BLaER1 treated with 17β-estradiol and CSF1 and Interleukin-3, amounts not matched to agents 10 nM and 100 nM (cell line): ENCODE measurements at regions not wholly inside any gene's neighbourhood (a gene's known extent, or its start where the extent isn't known, plus 50 kb on each side); places are given as distances from the start of the nearest gene placed in this dataset.

Experiments
- H3K27ac ChIP-seq, 11 experiments: shearing (Covaris generic); formaldehyde crosslinking; 2 replicates each; pipeline ENCODE4 v1.8.1; 2022
- H3K27me3 ChIP-seq, 11 experiments: shearing (Covaris generic); formaldehyde crosslinking; 2 replicates each; pipeline ENCODE4 v1.8.1; 2022
- H3K36me3 ChIP-seq, 11 experiments: shearing (Covaris generic); formaldehyde crosslinking; 2 replicates each; pipeline ENCODE4 v1.8.1; 2022
- H3K4me1 ChIP-seq, 10 experiments: shearing (Covaris generic); formaldehyde crosslinking; 2 replicates each; pipeline ENCODE4 v1.8.1; 2022
- H3K4me2 ChIP-seq, 11 experiments: shearing (Covaris generic); formaldehyde crosslinking; 2 replicates each; pipeline ENCODE4 v1.8.1; 2022
- H3K4me3 ChIP-seq, 10 experiments: shearing (Covaris generic); formaldehyde crosslinking; 2 replicates each; pipeline ENCODE4 v1.8.1; 2022
- H3K9ac ChIP-seq, 11 experiments: shearing (Covaris generic); formaldehyde crosslinking; 2 replicates each; pipeline ENCODE4 v1.8.1; 2022
- H3K9me3 ChIP-seq, 11 experiments: shearing (Covaris generic); formaldehyde crosslinking; replicated peaks in 1 of 11; 2 replicates each; pipeline ENCODE4 v1.8.1; 2022
- H4K20me1 ChIP-seq, 11 experiments: shearing (Covaris generic); formaldehyde crosslinking; 2 replicates each; pipeline ENCODE4 v1.8.1; 2022
- Cebpa-rat ChIP-seq, 11 experiments: shearing (Covaris generic); IDR thresholded peaks; 2 replicates each; pipeline ENCODE4 v1.8.1; 2022

DNA sequence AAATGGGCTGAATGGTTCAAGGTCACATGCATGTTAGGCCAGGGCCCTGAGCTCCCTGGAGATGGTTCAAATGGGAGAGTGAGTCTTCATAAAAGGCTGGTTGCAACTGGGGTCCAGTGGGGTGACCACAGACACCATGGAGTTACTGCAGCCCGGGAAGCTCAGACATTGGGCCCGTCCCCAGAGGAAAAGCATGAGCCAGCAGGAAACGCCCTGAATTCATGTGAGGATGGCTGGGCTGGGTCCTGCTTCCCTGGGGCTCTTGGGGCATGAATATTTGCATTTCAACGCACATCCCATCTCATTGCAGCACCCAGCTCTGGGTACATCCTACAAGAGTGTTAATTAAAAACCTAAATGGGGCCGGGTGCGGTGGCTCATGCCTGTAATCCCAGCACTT is 549.0 kb downstream of the TCERG1L start:
- Histone ChIP-seq H3K4me2 (no peak overlapping the region), H3K4me1 (peaks cover 0 to 7% (median 2%) of the 10 kb centered on the region in 10 experiments; a peak in 10 of 20 replicates), H3K27ac (no peak overlapping the region), H3K9me3 (peaks cover 13 to 30% (median 22%) of the 10 kb centered on the region in 11 experiments), H3K9ac (no peak overlapping the region), H3K27me3 (no peaks in the 10 kb centered on the region), H3K36me3 (no peaks in the 10 kb centered on the region; a peak in 1 of 22 replicates), H4K20me1 (no peaks in the 10 kb centered on the region), H3K4me3 (no peak overlapping the region)
- TF ChIP-seq Cebpa-rat (IDR thresholded peaks at IDR 0.05): no peak

DNA sequence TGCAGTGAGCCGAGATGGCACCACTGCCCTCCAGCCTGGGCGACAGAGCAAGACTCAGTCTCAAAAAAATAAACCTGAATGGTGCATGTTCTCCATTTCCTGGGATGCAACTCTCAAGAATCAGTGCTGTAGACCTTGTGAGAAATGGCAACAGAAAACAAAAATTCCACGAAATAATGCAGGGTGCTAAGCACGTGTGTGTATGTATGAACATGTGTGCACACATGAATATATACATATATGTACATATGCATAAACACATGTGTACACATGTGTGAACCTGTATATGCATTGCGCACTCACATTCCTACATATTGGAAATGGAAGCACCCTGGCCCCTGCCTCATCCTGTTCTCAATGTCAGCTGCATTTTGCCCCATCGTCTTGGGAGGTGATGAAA is 548.5 kb downstream of the TCERG1L start:
- Histone ChIP-seq H3K36me3 (peaks cover 0 to 3% (median 0%) of the 10 kb centered on the region in 11 experiments; a peak in 2 of 22 replicates), H3K27me3 (no peaks in the 10 kb centered on the region), H3K4me2 (no peak overlapping the region), H4K20me1 (no peaks in the 10 kb centered on the region), H3K4me1 (peaks cover 0 to under 1% (median 0%) of the 10 kb centered on the region in 10 experiments; a peak in 1 of 20 replicates), H3K4me3 (no peak overlapping the region), H3K27ac (no peak overlapping the region), H3K9me3 (peaks cover 18 to 36% (median 28%) of the 10 kb centered on the region in 11 experiments), H3K9ac (no peak overlapping the region)
- TF ChIP-seq Cebpa-rat (IDR thresholded peaks at IDR 0.05): no peak

DNA sequence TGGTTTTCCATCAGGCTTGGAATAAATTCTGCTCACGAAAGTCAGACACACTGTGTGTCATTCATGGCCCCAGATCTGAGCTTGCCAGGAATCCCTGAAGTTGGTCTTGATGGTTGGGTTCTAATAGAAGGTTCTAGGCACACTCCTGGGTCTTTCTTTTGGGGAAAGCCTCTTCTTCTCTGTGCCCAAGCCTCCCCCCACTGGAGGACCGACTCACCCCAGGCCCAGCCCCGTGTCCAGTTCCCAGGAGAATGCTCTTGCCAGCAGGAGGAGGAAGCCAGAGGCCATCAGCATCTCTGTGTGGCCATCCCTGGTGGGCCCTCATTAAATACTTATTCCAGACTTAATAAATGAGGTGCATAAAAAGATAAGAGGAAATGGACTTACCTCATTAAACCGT is 548.0 kb downstream of the TCERG1L start:
- no peak for TF ChIP-seq Cebpa-rat (IDR thresholded peaks at IDR 0.05)
- no peaks in the 10 kb centered on the region for H4K20me1 ChIP-seq
- no peak overlapping the region for H3K27ac ChIP-seq
- peaks cover 23 to 40% (median 32%) of the 10 kb centered on the region in 11 experiments for H3K9me3 ChIP-seq
- peaks cover 0 to 3% (median 0%) of the 10 kb centered on the region in 11 experiments; a peak in 2 of 22 replicates for H3K36me3 ChIP-seq
- H3K27me3 ChIP-seq: no peaks in the 10 kb centered on the region
- H3K9ac ChIP-seq: no peak overlapping the region
- no peak overlapping the region for H3K4me2 ChIP-seq
- no peaks in the 10 kb centered on the region for H3K4me1 ChIP-seq
- no peak overlapping the region for H3K4me3 ChIP-seq

DNA sequence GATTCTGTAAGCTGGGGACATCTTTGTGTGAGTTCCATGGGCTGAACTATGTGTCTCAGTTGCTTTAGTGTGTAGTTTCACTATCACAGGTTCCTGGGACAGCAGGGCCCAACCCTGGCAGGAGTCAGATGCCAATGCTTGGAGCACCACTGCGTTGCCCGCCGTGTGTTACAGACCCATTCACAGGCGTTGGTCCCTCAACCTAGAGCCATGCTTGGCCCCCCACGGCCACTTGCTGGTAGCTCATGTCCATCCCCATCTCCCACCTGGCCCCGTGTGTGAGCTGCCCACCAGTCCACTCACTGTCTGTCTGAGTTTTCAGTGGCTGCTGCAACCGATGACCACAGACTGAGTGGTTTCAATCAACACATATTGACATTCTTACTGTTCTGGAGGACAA is 546.9 kb downstream of the TCERG1L start:
- Histone ChIP-seq H3K4me1 (no peaks in the 10 kb centered on the region), H4K20me1 (no peaks in the 10 kb centered on the region), H3K9ac (no peak overlapping the region), H3K9me3 (peaks cover 34 to 52% (median 43%) of the 10 kb centered on the region in 11 experiments), H3K4me2 (no peak overlapping the region), H3K27me3 (no peaks in the 10 kb centered on the region), H3K4me3 (no peak overlapping the region), H3K36me3 (peaks cover 0 to 3% (median 0%) of the 10 kb centered on the region in 11 experiments; a peak in 2 of 22 replicates), H3K27ac (no peak overlapping the region)
- no peak for TF ChIP-seq Cebpa-rat (IDR thresholded peaks at IDR 0.05)

DNA sequence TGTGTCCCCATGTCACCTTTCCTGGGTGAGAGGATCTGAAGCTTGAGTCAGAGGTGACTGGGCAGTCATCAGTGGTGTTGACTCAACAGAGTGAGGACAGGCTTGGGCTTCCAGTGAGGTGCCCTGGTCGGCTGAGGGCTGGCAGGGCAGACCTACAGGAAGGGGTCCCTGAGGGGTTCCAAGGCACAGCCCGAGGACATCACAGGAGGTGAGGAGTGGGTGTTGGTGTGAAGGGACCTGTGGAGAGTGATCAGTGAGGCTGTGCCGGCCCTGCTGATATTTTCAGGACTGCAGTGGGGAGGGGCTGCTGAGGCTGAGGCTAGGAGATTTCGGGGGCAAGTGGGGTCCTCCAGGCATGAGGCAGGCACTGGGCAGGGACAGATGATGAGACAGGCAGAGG is 545.5 kb downstream of the TCERG1L start:
- Histone ChIP-seq H3K4me2 (no peak overlapping the region), H3K9ac (no peak overlapping the region), H3K27me3 (no peaks in the 10 kb centered on the region), H3K27ac (no peak overlapping the region), H3K4me1 (peaks cover 0 to 2% (median under 1%) of the 10 kb centered on the region in 10 experiments; a peak in 7 of 20 replicates), H3K4me3 (no peak overlapping the region), H3K9me3 (peaks cover 37 to 58% (median 51%) of the 10 kb centered on the region in 11 experiments), H4K20me1 (no peaks in the 10 kb centered on the region), H3K36me3 (peaks cover 0 to 3% (median 0%) of the 10 kb centered on the region in 11 experiments; a peak in 2 of 22 replicates)
- no peak for TF ChIP-seq Cebpa-rat (IDR thresholded peaks at IDR 0.05)

DNA sequence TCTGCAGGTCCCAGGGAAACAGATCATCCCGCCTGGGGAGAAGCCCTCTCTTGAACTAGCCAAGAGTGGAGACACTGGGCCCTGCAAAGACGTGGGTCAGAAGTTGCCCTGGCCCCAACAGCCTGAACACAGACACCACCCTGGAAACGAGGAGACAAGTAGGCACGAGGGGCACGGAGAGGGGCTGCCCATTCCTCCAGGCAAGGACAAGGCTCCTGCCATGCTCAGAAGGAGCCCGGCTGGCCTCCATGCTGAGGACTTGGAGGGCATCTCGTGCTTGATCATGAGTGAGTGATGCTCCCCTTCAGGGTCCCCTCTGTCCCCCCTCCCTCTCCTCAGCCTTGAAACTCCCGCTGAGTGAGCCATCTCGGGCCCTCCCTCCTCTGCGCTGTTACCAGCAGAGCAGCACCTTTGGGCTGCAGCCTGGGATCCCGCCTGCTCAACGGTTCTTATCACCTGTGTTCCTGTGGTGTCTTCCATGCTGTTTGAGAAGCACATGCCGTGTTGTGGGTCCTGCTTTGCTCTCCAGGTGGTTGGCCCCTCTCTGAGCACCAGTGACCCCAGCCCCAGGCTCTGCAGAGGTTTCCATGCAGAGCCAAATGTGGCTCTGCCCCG is 544.3 kb downstream of the TCERG1L start:
- no peak for TF ChIP-seq Cebpa-rat (IDR thresholded peaks at IDR 0.05)
- Histone ChIP-seq H3K27me3 (no peaks in the 10 kb centered on the region; a peak in 1 of 22 replicates), H3K4me3 (no peak overlapping the region), H3K9me3 (peaks cover 37 to 58% (median 50%) of the 10 kb centered on the region in 11 experiments), H3K9ac (no peak overlapping the region), H3K36me3 (peaks cover 0 to 3% (median 0%) of the 10 kb centered on the region in 11 experiments; a peak in 2 of 22 replicates), H4K20me1 (no peaks in the 10 kb centered on the region), H3K4me1 (peaks cover 6 to 13% (median 11%) of the 10 kb centered on the region in 10 experiments; a peak in 18 of 20 replicates), H3K27ac (no peak overlapping the region), H3K4me2 (no peak overlapping the region)

DNA sequence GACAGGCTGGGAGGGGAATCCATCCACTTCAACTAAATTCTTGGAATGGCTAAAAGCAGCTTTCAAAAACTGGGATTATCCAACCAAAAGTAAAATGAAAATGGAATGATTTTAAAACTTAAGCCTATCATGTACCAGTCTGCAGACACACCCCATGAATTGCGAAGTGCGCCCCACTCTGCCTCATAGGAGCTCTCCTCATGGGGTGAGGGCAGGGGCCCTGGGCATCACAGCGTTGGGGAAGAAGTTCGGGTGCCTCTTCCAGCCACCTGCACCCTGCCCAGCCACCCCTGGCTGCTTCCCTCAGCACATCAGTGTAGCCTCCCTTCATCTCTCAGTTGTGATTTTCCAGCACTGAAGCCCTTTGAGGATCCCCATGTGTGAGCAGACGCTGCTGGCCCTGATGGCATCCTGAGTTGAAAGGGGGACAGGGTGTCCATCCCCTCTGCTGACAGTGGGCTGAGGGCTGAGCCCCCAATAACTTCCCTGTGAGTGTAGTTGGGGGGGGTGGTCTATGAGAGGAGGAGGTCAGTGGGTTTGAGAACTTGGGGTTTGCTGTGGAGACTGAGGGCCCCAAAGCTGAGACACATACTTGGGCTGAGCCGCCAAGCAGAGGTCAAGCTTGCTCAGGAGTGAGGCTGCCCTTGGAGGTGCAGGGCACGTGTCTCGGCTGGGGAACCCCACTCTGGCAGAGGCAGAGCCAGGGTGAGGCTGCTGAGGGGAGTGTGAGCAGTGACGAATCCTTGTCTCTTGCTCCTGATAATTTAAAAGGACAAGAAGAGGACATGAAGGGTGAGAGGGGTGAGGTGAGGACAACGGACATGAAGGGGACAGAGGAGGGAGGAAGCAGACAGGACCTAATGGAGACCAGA is 542.1 kb downstream of the TCERG1L start:
- peaks cover 0 to 3% (median 0%) of the 10 kb centered on the region in 11 experiments; a peak in 2 of 22 replicates for H3K36me3 ChIP-seq
- no peak overlapping the region for H3K4me2 ChIP-seq
- H3K9me3 ChIP-seq: peaks cover 37 to 55% (median 50%) of the 10 kb centered on the region in 11 experiments
- H3K9ac ChIP-seq: no peak overlapping the region
- no peaks in the 10 kb centered on the region for H4K20me1 ChIP-seq
- no peak overlapping the region for H3K4me3 ChIP-seq
- no peak for TF ChIP-seq Cebpa-rat (IDR thresholded peaks at IDR 0.05)
- peaks cover 0 to 4% (median 0%) of the 10 kb centered on the region in 11 experiments; a peak in 2 of 22 replicates for H3K27me3 ChIP-seq
- H3K27ac ChIP-seq: no peak overlapping the region
- peaks cover 6 to 21% (median 11%) of the 10 kb centered on the region in 10 experiments; a peak in 18 of 20 replicates for H3K4me1 ChIP-seq

DNA sequence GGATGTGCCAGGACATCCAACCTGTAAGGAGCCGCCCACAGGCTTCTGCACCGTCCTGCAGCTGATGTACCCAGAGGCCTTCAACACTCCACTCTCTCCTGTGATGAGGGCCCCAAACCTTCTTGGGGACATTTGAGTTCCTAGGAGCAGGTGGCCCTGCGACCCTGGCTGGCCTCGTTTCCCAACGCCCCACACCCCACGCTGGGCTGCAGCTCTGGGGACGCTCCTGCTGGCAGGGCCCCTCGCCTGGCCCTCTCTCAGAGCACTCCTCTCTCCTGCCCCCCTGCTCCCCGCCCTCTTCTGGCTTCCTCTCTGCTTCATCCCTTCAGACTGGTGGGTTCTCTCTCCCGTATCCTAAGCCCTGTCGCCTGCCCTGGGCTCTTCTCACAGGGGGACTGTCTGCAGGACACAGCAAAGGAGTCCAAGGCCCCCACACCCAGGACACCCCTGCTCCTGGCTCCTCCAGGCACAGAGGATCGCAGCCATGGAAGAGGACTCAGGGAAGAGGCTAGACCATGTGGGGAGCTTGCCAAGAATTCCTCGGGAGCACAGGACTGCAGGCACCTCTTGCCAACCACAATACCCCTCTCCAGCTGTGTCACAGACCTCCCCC is 541.4 kb downstream of the TCERG1L start:
- no peak overlapping the region for H3K4me2 ChIP-seq
- peaks cover 0 to 4% (median 0%) of the 10 kb centered on the region in 11 experiments; a peak in 2 of 22 replicates for H3K27me3 ChIP-seq
- H3K4me1 ChIP-seq: peaks cover 6 to 21% (median 11%) of the 10 kb centered on the region in 10 experiments; a peak in 18 of 20 replicates
- peaks cover 37 to 48% (median 46%) of the 10 kb centered on the region in 11 experiments for H3K9me3 ChIP-seq
- H4K20me1 ChIP-seq: no peaks in the 10 kb centered on the region
- H3K27ac ChIP-seq: no peak overlapping the region
- peaks cover 0 to 3% (median 0%) of the 10 kb centered on the region in 11 experiments; a peak in 2 of 22 replicates for H3K36me3 ChIP-seq
- H3K4me3 ChIP-seq: no peak overlapping the region
- TF ChIP-seq Cebpa-rat (IDR thresholded peaks at IDR 0.05): no peak
- no peak overlapping the region for H3K9ac ChIP-seq
